ENCODE measurements at regions not wholly inside any gene's neighbourhood (a gene's known extent, or its start where the extent isn't known, plus 50 kb on each side); places are given as distances from the start of the nearest gene placed in this dataset.

DNA sequence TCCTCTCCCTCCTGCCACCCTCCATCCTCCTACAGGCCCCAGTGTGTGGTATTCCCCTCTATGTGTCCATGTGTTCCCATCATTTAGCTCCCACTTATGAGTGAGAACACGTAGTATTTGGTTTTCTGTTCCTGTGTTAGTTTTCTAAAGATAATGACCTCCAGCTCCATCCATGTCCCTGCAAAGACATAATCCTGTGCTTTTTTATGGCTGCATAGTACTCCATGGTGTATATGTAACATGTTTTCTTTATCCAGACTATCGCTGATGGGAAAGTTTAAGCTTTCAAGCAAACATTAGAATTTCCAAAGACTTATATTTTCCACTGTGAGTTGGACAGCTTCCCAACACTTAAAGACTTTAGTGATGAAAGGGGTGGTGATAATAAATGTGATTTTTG lies 105.9 kb upstream of the PIAS1 start:
- TF ChIP-seq EZH2 (IDR thresholded peaks at IDR 0.05) (no peak), EZH2phosphoT487 (IDR thresholded peaks at IDR 0.05) (no peak)
- TF ChIP-seq, protein P1, sequence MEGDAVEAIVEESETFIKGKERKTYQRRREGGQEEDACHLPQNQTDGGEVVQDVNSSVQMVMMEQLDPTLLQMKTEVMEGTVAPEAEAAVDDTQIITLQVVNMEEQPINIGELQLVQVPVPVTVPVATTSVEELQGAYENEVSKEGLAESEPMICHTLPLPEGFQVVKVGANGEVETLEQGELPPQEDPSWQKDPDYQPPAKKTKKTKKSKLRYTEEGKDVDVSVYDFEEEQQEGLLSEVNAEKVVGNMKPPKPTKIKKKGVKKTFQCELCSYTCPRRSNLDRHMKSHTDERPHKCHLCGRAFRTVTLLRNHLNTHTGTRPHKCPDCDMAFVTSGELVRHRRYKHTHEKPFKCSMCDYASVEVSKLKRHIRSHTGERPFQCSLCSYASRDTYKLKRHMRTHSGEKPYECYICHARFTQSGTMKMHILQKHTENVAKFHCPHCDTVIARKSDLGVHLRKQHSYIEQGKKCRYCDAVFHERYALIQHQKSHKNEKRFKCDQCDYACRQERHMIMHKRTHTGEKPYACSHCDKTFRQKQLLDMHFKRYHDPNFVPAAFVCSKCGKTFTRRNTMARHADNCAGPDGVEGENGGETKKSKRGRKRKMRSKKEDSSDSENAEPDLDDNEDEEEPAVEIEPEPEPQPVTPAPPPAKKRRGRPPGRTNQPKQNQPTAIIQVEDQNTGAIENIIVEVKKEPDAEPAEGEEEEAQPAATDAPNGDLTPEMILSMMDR (IDR thresholded peaks at IDR 0.05): no peak
